ENCODE measurements at regions not wholly inside any gene's neighbourhood (a gene's known extent, or its start where the extent isn't known, plus 50 kb on each side); places are given as distances from the start of the nearest gene placed in this dataset.
A peak's percentile ranks its signal among the peaks of the same experiment; 100 is the strongest.

DNA sequence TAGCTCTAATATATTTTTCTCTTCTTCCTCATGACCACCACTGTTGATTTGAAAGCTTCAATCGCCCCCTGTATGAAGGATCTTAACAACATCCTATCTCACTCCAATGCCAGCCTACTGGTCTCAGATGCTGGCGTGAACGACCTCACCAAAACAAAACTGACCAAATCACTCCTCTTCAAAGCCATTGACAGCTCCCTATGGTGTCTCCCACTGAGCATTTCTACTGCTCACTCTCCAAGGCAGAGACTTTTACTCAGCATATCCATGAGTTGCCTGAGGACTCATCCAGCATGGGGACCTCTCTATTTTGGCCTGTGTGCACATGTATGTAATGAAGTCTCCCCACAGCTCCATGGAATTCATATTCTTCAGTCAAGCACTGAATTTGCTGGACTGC, 520.4 kb downstream of the TFAP2B start:
- intact Hi-C loops (cut with DNase I), result no loop called here
- WGBS, result 70% methylated on average over 3 of the region's 3 CpGs

DNA sequence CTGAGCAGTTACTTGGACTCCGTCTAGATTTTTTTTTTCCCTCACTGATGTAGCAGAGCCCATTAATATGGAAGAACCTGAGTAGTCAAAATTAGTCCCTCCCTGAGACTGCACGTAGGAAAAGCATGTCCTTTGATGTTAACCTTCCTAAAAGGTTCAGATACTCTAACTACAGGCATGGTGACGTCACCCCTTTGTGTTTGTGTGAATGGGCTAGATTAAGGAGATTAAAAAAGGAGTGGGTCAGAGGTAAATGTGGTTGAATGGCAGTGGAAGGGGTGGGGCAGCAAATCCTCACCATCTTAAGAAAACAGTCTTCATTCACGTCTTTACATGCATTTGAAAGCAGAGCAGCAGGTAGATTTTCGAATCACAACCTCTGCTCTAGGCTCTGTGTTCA, 521.1 kb downstream of the TFAP2B start:
- intact Hi-C loops (cut with DNase I), result no loop called here
- H3K27ac ChIP-seq (replicated peaks in 1 of 4), result no peak overlapping the region
- WGBS, result 50% methylated on average over 5 of the region's 5 CpGs
- H3K4me1 ChIP-seq, result no peaks in the 10 kb centered on the region
- H3K9me3 ChIP-seq, result no peaks in the 10 kb centered on the region
- no peaks in the 10 kb centered on the region for H3K36me3 ChIP-seq
- TF ChIP-seq POLR2A (IDR thresholded peaks at IDR 0.05; ENCODE audit: low read depth) (no peak), EP300 (IDR thresholded peaks at IDR 0.05) (no peak), POLR2AphosphoS5 (IDR thresholded peaks at IDR 0.05) (no peak)
- TF ChIP-seq, protein P1, sequence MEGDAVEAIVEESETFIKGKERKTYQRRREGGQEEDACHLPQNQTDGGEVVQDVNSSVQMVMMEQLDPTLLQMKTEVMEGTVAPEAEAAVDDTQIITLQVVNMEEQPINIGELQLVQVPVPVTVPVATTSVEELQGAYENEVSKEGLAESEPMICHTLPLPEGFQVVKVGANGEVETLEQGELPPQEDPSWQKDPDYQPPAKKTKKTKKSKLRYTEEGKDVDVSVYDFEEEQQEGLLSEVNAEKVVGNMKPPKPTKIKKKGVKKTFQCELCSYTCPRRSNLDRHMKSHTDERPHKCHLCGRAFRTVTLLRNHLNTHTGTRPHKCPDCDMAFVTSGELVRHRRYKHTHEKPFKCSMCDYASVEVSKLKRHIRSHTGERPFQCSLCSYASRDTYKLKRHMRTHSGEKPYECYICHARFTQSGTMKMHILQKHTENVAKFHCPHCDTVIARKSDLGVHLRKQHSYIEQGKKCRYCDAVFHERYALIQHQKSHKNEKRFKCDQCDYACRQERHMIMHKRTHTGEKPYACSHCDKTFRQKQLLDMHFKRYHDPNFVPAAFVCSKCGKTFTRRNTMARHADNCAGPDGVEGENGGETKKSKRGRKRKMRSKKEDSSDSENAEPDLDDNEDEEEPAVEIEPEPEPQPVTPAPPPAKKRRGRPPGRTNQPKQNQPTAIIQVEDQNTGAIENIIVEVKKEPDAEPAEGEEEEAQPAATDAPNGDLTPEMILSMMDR (IDR thresholded peaks at IDR 0.05), result no peak
- H3K27me3 ChIP-seq, result no peaks in the 10 kb centered on the region
- H3K4me3 ChIP-seq, result no peak overlapping the region
- no peak for DNase-seq (ENCODE audit: extremely low spot score)

More for the DNA sequence above, 520.4 kb downstream of the TFAP2B start:
- Histone ChIP-seq H3K27ac (replicated peaks in 1 of 4) (no peak overlapping the region), H3K4me1 (no peaks in the 10 kb centered on the region), H3K9me3 (no peaks in the 10 kb centered on the region), H3K4me3 (no peak overlapping the region), H3K36me3 (no peaks in the 10 kb centered on the region), H3K27me3 (no peaks in the 10 kb centered on the region)
- TF ChIP-seq POLR2AphosphoS5 (IDR thresholded peaks at IDR 0.05) (no peak), EP300 (IDR thresholded peaks at IDR 0.05) (no peak), POLR2A (IDR thresholded peaks at IDR 0.05; ENCODE audit: low read depth) (no peak)
- TF ChIP-seq, protein P1 (IDR thresholded peaks at IDR 0.05), result no peak
- DNase-seq (ENCODE audit: extremely low spot score), result no peak

DNA sequence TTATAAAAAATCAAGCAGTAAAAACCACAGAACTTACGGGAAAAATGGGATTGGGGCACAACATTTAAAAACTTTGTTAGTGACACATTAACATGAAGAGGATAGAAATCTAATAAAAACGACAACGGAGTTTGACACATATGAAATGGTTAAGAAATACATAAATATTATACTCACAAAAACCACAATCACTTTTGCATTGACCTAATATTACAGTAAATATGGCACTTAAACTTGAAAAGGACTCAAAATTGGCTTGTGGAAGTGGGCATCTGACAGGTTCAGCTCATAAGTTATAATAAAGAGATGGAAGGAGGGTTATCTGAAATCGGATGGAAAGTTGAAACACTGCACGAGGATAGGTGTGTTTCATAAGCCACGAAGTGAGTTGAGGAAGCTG, 523.7 kb downstream of the TFAP2B start:
- Histone ChIP-seq H3K36me3 (no peaks in the 10 kb centered on the region), H3K27ac (replicated peaks in 1 of 4) (no peak overlapping the region), H3K27me3 (no peaks in the 10 kb centered on the region), H3K4me1 (no peaks in the 10 kb centered on the region), H3K9me3 (peaks cover 0 to 7% (median 2%) of the 10 kb centered on the region in 4 donors), H3K4me3 (no peak overlapping the region)
- intact Hi-C loops (cut with DNase I), result no loop called here
- TF ChIP-seq EP300 (IDR thresholded peaks at IDR 0.05), result no peak
- TF ChIP-seq, protein P1 (IDR thresholded peaks at IDR 0.05), result no peak
- TF ChIP-seq POLR2AphosphoS5 (IDR thresholded peaks at IDR 0.05), result no peak
- no peak for TF ChIP-seq POLR2A (IDR thresholded peaks at IDR 0.05; ENCODE audit: low read depth)
- 84% methylated on average over 6 of the region's 6 CpGs for WGBS
- no peak for DNase-seq (ENCODE audit: extremely low spot score)

DNA sequence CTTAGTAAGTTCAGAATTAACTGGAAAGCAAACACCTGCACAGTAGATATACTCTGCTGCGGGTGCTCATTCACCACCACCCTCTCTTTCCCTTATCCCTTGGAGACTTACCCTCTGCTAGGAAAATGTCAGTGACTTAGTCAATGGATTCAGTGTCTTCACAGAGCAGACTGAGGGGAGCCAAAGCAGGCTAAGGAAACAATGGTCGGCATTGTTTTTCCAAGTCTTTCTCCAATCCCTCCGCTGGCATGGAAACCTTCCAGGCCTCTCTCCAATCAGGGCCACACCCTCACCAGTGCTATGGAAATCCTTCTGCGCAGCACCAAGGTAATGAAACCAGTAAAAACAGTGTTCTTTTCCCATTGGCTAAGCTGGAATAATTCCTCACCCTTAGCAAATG, 531.2 kb downstream of the TFAP2B start:
- intact Hi-C loops (cut with DNase I), result loop anchor here (5.0 kb wide), 1 partner anchor 533 kb away; the partner anchor contains the start of gene TFAP2B
- no peaks in the 10 kb centered on the region for H3K27me3 ChIP-seq
- DNase-seq (ENCODE audit: extremely low spot score), result no peak
- TF ChIP-seq, protein P1 (IDR thresholded peaks at IDR 0.05), result no peak
- TF ChIP-seq POLR2A (IDR thresholded peaks at IDR 0.05; ENCODE audit: low read depth) (no peak), POLR2AphosphoS5 (IDR thresholded peaks at IDR 0.05) (no peak), EP300 (IDR thresholded peaks at IDR 0.05) (no peak)
- no peak overlapping the region for H3K27ac ChIP-seq (replicated peaks in 1 of 4)
- WGBS, result 86% methylated on average over 4 of the region's 4 CpGs
- H3K4me1 ChIP-seq, result no peaks in the 10 kb centered on the region
- no peaks in the 10 kb centered on the region for H3K36me3 ChIP-seq
- peaks cover 0 to 7% (median 2%) of the 10 kb centered on the region in 4 donors for H3K9me3 ChIP-seq
- no peak overlapping the region for H3K4me3 ChIP-seq

DNA sequence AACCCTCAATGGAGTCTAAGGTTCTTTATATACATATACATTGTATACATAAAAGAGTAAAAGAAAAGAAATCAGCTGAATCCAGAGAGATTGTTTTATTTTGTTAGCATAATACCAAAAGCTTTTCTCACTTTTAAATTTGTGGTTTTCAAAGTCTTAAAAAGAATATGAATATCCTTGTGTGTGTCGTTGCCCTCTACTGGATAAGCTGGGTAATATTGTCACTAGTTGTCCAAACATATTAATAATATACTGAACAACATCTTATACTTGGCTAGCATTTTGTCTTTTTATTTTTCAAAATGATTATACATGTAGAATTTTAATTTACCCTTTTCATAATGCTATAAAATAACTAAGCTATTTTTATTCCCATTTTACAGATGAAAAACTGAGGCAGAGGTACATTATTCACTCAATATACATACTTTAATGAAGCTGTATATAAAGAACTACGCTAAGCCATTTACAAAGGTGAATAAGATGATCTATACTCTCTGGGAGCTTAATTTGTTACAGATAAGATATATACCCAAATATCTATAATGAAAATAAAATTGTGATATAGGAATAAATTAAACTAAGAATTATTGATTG, 531.7 kb downstream of the TFAP2B start:
- DNase-seq (ENCODE audit: extremely low spot score), result no peak
- Histone ChIP-seq H3K36me3 (no peaks in the 10 kb centered on the region), H3K27ac (replicated peaks in 1 of 4) (no peak overlapping the region), H3K4me3 (no peak overlapping the region), H3K4me1 (no peaks in the 10 kb centered on the region), H3K27me3 (no peaks in the 10 kb centered on the region), H3K9me3 (peaks cover 0 to 7% (median 2%) of the 10 kb centered on the region in 4 donors)
- WGBS, result 85% methylated on average over 2 of the region's 2 CpGs
- intact Hi-C loops (cut with DNase I), result loop anchor here (5.0 kb wide), 1 partner anchor 533 kb away; the partner anchor contains the start of gene TFAP2B
- TF ChIP-seq POLR2A (IDR thresholded peaks at IDR 0.05; ENCODE audit: low read depth), result no peak
- TF ChIP-seq, protein P1 (IDR thresholded peaks at IDR 0.05), result peak in 1 of 3 experiments; percentile 16
- TF ChIP-seq POLR2AphosphoS5 (IDR thresholded peaks at IDR 0.05), result no peak
- TF ChIP-seq EP300 (IDR thresholded peaks at IDR 0.05), result no peak
